Astrocyte (in vitro differentiated cells and primary cell): ENCODE measurements at regions not wholly inside any gene's neighbourhood (a gene's known extent, or its start where the extent isn't known, plus 50 kb on each side); places are given as distances from the start of the nearest gene placed in this dataset.

Source experiments
- DNase-seq: peaks from one replicate; pipeline ENCODE4 v3.0.0-alpha.2; 2010; ENCODE audit warnings: low read depth
- FAIRE-seq: peaks from 2 replicates; lab custom pipeline; 2011; peaks lifted over from hg19 to GRCh38; lab: Jason Lieb, UNC
- H2AFZ ChIP-seq: 2 replicates; pipeline ENCODE4 v1.6.0; 2012; ENCODE audit warnings: low read depth, low read length, inconsistent platforms
- H3K27ac ChIP-seq: 2 replicates; pipeline ENCODE4 v1.5.1; 2011; ENCODE audit warnings: low read depth, low read length, inconsistent platforms
- H3K27me3 ChIP-seq: 2 replicates; pipeline ENCODE4 v1.6.0; 2011; ENCODE audit warnings: low read length, inconsistent platforms; ENCODE audit not compliant: insufficient read depth
- H3K36me3 ChIP-seq: 2 replicates; pipeline ENCODE4 v1.5.1; 2011; ENCODE audit warnings: low read length, inconsistent platforms; ENCODE audit not compliant: insufficient read depth
- H3K4me1 ChIP-seq: 2 replicates; pipeline ENCODE4 v1.5.1; 2011; ENCODE audit warnings: low read length, inconsistent platforms; ENCODE audit not compliant: insufficient read depth
- H3K4me2 ChIP-seq: 2 replicates; pipeline ENCODE4 v1.6.0; 2012; ENCODE audit warnings: low read length, inconsistent platforms
- H3K4me3 ChIP-seq: 2 replicates; pipeline ENCODE4 v1.5.1; 2011; ENCODE audit warnings: low read depth, mild to moderate bottlenecking, low read length, inconsistent platforms; ENCODE audit not compliant: insufficient read depth
- H3K79me2 ChIP-seq: 2 replicates; pipeline ENCODE4 v1.6.0; 2012; ENCODE audit warnings: mild to moderate bottlenecking, low read length, inconsistent platforms; ENCODE audit not compliant: insufficient read depth
- H3K9ac ChIP-seq: 2 replicates; pipeline ENCODE4 v1.6.0; 2012; ENCODE audit warnings: mild to moderate bottlenecking, low read length, inconsistent platforms
- H3K9me3 ChIP-seq: 2 replicates; pipeline ENCODE4 v1.5.1; 2012; ENCODE audit warnings: low read depth, mild to moderate bottlenecking, low read length, inconsistent platforms; ENCODE audit not compliant: insufficient read depth
- H4K20me1 ChIP-seq: 2 replicates; pipeline ENCODE4 v1.6.0; 2012; ENCODE audit warnings: low read length, inconsistent platforms; ENCODE audit not compliant: insufficient read depth
- H3K27ac Mint-ChIP-seq: one replicate; pipeline ENCODE4 v1.8.0; 2021; ENCODE audit warnings: mild to moderate bottlenecking, mixed read lengths; ENCODE audit not compliant: unreplicated experiment
- H3K27me3 Mint-ChIP-seq: one replicate; pipeline ENCODE4 v1.8.0; 2021; ENCODE audit warnings: low read depth, mixed read lengths; ENCODE audit not compliant: unreplicated experiment
- H3K36me3 Mint-ChIP-seq: one replicate; pipeline ENCODE4 v1.8.0; 2021; ENCODE audit warnings: low read depth, mixed read lengths; ENCODE audit not compliant: unreplicated experiment
- H3K4me1 Mint-ChIP-seq: one replicate; pipeline ENCODE4 v1.8.0; 2021; ENCODE audit warnings: low read depth, mixed read lengths; ENCODE audit not compliant: unreplicated experiment
- H3K4me3 Mint-ChIP-seq: one replicate; pipeline ENCODE4 v1.8.0; 2021; ENCODE audit warnings: mild to moderate bottlenecking, moderate library complexity, mixed read lengths; ENCODE audit not compliant: unreplicated experiment
- H3K9me3 Mint-ChIP-seq: one replicate; pipeline ENCODE4 v1.8.0; 2021; ENCODE audit warnings: mild to moderate bottlenecking, mixed read lengths; ENCODE audit not compliant: unreplicated experiment
- CTCF ChIP-seq: IDR thresholded peaks from 2 replicates; pipeline ENCODE4 v1.5.1; 2011; ENCODE audit warnings: low read depth, mild to moderate bottlenecking, inconsistent platforms, low read length, moderate library complexity; ENCODE audit not compliant: insufficient read depth
- EZH2 ChIP-seq: IDR thresholded peaks from 2 replicates; pipeline ENCODE4 v1.6.1; 2012; ENCODE audit warnings: mild to moderate bottlenecking, low read length, inconsistent platforms; ENCODE audit not compliant: insufficient read depth

GRCh38 chr16:5768445-5768844 is 670.9 kb upstream of the EEF2KMT start:
- no peak overlapping the region for H3K27ac ChIP-seq
- H3K27me3 Mint-ChIP-seq, result peaks cover 14% of the 10 kb centered on the region
- H3K36me3 ChIP-seq, result no peaks in the 10 kb centered on the region
- H4K20me1 ChIP-seq, result no peaks in the 10 kb centered on the region
- no peaks in the 10 kb centered on the region for H3K4me1 ChIP-seq
- H3K9me3 Mint-ChIP-seq, result peaks cover 11% of the 10 kb centered on the region
- H3K4me3 Mint-ChIP-seq, result no peak overlapping the region
- H3K27ac Mint-ChIP-seq, result no peak overlapping the region
- no peaks in the 10 kb centered on the region for H3K36me3 Mint-ChIP-seq
- H3K4me3 ChIP-seq, result no peak overlapping the region
- no peak overlapping the region for H3K4me2 ChIP-seq
- TF ChIP-seq EZH2, result no peak
- TF ChIP-seq CTCF, result no peak
- FAIRE-seq, result no peak
- H3K27me3 ChIP-seq, result no peaks in the 10 kb centered on the region
- H3K9ac ChIP-seq, result no peak overlapping the region
- no peaks in the 10 kb centered on the region for H3K4me1 Mint-ChIP-seq
- DNase-seq, result no peak
- H2AFZ ChIP-seq, result no peak overlapping the region
- peaks cover 5% of the 10 kb centered on the region for H3K9me3 ChIP-seq
- H3K79me2 ChIP-seq, result no peaks in the 10 kb centered on the region

GRCh38 chr16:5763176-5763575 is 665.6 kb upstream of the EEF2KMT start:
- Histone ChIP-seq H3K4me1 (no peaks in the 10 kb centered on the region), H3K27me3 (no peaks in the 10 kb centered on the region), H3K4me3 (no peak overlapping the region), H3K4me2 (no peak overlapping the region), H3K36me3 (no peaks in the 10 kb centered on the region), H3K9ac (no peak overlapping the region), H3K79me2 (no peaks in the 10 kb centered on the region), H3K9me3 (no peaks in the 10 kb centered on the region), H2AFZ (no peak overlapping the region), H3K27ac (no peak overlapping the region), H4K20me1 (no peaks in the 10 kb centered on the region)
- FAIRE-seq (no peak), DNase-seq (no peak)
- Mint-ChIP-seq H3K4me1 (no peaks in the 10 kb centered on the region), H3K27ac (no peak overlapping the region), H3K4me3 (no peak overlapping the region), H3K9me3 (no peaks in the 10 kb centered on the region), H3K36me3 (no peaks in the 10 kb centered on the region), H3K27me3 (peaks cover 13% of the 10 kb centered on the region)
- TF ChIP-seq EZH2 (no peak), CTCF (no peak)

GRCh38 chr16:5762362-5762761 is 664.8 kb upstream of the EEF2KMT start:
- Histone ChIP-seq H3K79me2 (no peaks in the 10 kb centered on the region), H2AFZ (no peak overlapping the region), H3K9ac (no peak overlapping the region), H3K36me3 (no peaks in the 10 kb centered on the region), H3K4me1 (no peaks in the 10 kb centered on the region), H3K9me3 (no peaks in the 10 kb centered on the region), H3K27ac (no peak overlapping the region), H3K27me3 (no peaks in the 10 kb centered on the region), H3K4me2 (no peak overlapping the region), H3K4me3 (no peak overlapping the region), H4K20me1 (no peaks in the 10 kb centered on the region)
- TF ChIP-seq EZH2 (no peak), CTCF (no peak)
- Mint-ChIP-seq H3K36me3 (no peaks in the 10 kb centered on the region), H3K27ac (no peak overlapping the region), H3K9me3 (no peaks in the 10 kb centered on the region), H3K4me1 (no peaks in the 10 kb centered on the region), H3K27me3 (peaks cover 13% of the 10 kb centered on the region), H3K4me3 (no peak overlapping the region)
- DNase-seq (no peak), FAIRE-seq (no peak)
